Retinal pigment epithelial cell (primary cell): ENCODE measurements at regions not wholly inside any gene's neighbourhood (a gene's known extent, or its start where the extent isn't known, plus 50 kb on each side); places are given as distances from the start of the nearest gene placed in this dataset.
"Not testable (repeated sequence)": the region's sequence is repeated elsewhere in the genome, so short reads cannot be mapped to it uniquely, and the experiment has no call there.

ENCODE experiments used
- DNase-seq: peaks from one replicate; pipeline ENCODE4 v3.0.0-alpha.2; 2010; ENCODE audit warnings: low read depth
- H3K4me3 ChIP-seq: 2 replicates; pipeline ENCODE4 v1.5.1; 2011; ENCODE audit warnings: mild to moderate bottlenecking, low read length, control low read depth, moderate library complexity
- CTCF ChIP-seq: conservative IDR thresholded peaks from 2 replicates; pipeline ENCODE4 v1.5.1; 2011; ENCODE audit warnings: low read depth, low read length, control low read depth, inconsistent platforms

- no peak for DNase-seq
- no peak overlapping the region for H3K4me3 ChIP-seq
- TF ChIP-seq CTCF = no peak
These were observed 687.7 kb upstream of the TBX3 start for GRCh38 chr12:115371711-115372110.

GRCh38 chr12:115370650-115371049, 686.7 kb upstream of the TBX3 start:
- H3K4me3 ChIP-seq = no peak overlapping the region
- no peak for TF ChIP-seq CTCF
- DNase-seq = no peak

GRCh38 chr12:115370207-115370606, 686.2 kb upstream of the TBX3 start:
- H3K4me3 ChIP-seq = no peak overlapping the region
- DNase-seq = no peak
- no peak for TF ChIP-seq CTCF

GRCh38 chr12:115366277-115366676, 682.3 kb upstream of the TBX3 start:
- not testable (repeated sequence) for DNase-seq, H3K4me3 ChIP-seq

- H3K4me3 ChIP-seq, DNase-seq: not testable (repeated sequence)
These were observed 681.8 kb upstream of the TBX3 start for GRCh38 chr12:115365765-115366164.

GRCh38 chr12:115364921-115365320, 680.9 kb upstream of the TBX3 start:
- no peak overlapping the region for H3K4me3 ChIP-seq
- TF ChIP-seq CTCF = no peak
- DNase-seq = no peak

GRCh38 chr12:115362339-115362976, 678.5 kb upstream of the TBX3 start:
- no peak for DNase-seq
- no peak overlapping the region for H3K4me3 ChIP-seq
- TF ChIP-seq CTCF = peak; percentile 20

- no peak for TF ChIP-seq CTCF
These were observed 673.7 kb upstream of the TBX3 start for GRCh38 chr12:115357681-115358080.

More at GRCh38 chr12:115357681-115358080, 673.7 kb upstream of the TBX3 start:
- H3K4me3 ChIP-seq = no peak overlapping the region
- no peak for DNase-seq
